ENCODE measurements at regions not wholly inside any gene's neighbourhood (a gene's known extent, or its start where the extent isn't known, plus 50 kb on each side); places are given as distances from the start of the nearest gene placed in this dataset.

DNA sequence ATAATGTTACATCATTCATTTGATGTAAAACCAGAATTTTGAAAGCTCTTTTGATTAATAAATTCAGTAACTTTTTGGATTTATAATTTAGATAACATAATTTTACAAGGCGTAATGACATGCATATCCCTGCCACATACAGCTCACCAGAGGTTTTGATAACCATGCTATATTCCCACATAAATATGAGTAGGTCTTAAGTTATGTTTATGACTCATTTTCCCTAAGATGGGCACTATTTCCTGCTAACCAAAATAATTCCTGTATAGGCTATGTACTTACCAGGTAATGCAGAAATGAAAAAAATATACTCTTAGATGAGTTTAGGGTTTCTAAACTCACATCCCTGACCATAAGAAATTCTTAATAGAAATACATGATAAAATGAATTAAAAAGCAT, 93.9 kb upstream of the EDIL3 start:
- TF ChIP-seq, protein P1, sequence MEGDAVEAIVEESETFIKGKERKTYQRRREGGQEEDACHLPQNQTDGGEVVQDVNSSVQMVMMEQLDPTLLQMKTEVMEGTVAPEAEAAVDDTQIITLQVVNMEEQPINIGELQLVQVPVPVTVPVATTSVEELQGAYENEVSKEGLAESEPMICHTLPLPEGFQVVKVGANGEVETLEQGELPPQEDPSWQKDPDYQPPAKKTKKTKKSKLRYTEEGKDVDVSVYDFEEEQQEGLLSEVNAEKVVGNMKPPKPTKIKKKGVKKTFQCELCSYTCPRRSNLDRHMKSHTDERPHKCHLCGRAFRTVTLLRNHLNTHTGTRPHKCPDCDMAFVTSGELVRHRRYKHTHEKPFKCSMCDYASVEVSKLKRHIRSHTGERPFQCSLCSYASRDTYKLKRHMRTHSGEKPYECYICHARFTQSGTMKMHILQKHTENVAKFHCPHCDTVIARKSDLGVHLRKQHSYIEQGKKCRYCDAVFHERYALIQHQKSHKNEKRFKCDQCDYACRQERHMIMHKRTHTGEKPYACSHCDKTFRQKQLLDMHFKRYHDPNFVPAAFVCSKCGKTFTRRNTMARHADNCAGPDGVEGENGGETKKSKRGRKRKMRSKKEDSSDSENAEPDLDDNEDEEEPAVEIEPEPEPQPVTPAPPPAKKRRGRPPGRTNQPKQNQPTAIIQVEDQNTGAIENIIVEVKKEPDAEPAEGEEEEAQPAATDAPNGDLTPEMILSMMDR (optimal IDR thresholded peaks at IDR 0.05 in 1 of 3, IDR thresholded peaks at IDR 0.05 in 1 of 3, conservative IDR thresholded peaks at IDR 0.05 in 1 of 3; ENCODE audit: extremely low read depth in 1 of 3, insufficient read depth in 2 of 3, low read length in 3 of 3), result no peak
- TF ChIP-seq EZH2 (IDR thresholded peaks at IDR 0.05; ENCODE audit: low read length), result no peak
